ENCODE measurements at regions not wholly inside any gene's neighbourhood (a gene's known extent, or its start where the extent isn't known, plus 50 kb on each side); places are given as distances from the start of the nearest gene placed in this dataset.

GRCh38 chr21:24729568-24729967 lies 877.7 kb downstream of the MRPL39 start:
- DNase-seq (ENCODE audit: low read depth): no peak

- no peak for DNase-seq (ENCODE audit: low read depth)
These were observed 879.4 kb downstream of the MRPL39 start for GRCh38 chr21:24727803-24728440.

GRCh38 chr21:24716281-24716918 lies 890.9 kb downstream of the MRPL39 start:
- DNase-seq (ENCODE audit: low read depth): no peak

- no peak for DNase-seq (ENCODE audit: low read depth)
These were observed 892.6 kb downstream of the MRPL39 start for GRCh38 chr21:24714646-24715200.

GRCh38 chr21:24705201-24705600 lies 902.1 kb downstream of the MRPL39 start:
- DNase-seq (ENCODE audit: low read depth): no peak

- DNase-seq (ENCODE audit: low read depth): no peak
These were observed 913.5 kb downstream of the MRPL39 start for GRCh38 chr21:24693779-24694178.

- no peak for DNase-seq (ENCODE audit: low read depth)
These were observed 925.8 kb downstream of the MRPL39 start for GRCh38 chr21:24681456-24681855.

- no peak for DNase-seq (ENCODE audit: low read depth)
These were observed 935.4 kb downstream of the MRPL39 start for GRCh38 chr21:24671901-24672300.

GRCh38 chr21:24658926-24659325 lies 948.4 kb downstream of the MRPL39 start:
- DNase-seq (ENCODE audit: low read depth): no peak

- DNase-seq (ENCODE audit: low read depth): no peak
These were observed 949.3 kb downstream of the MRPL39 start for GRCh38 chr21:24658026-24658425.

- DNase-seq (ENCODE audit: low read depth): no peak
These were observed 957.6 kb downstream of the MRPL39 start for GRCh38 chr21:24649691-24650090.

- DNase-seq (ENCODE audit: low read depth): no peak
These were observed 970.6 kb downstream of the MRPL39 start for GRCh38 chr21:24636696-24637095.

- DNase-seq (ENCODE audit: low read depth): no peak
These were observed 972.5 kb downstream of the MRPL39 start for GRCh38 chr21:24634749-24635148.

- DNase-seq (ENCODE audit: low read depth): no peak
These were observed 978.7 kb downstream of the MRPL39 start for GRCh38 chr21:24628536-24628935.

- no peak for DNase-seq (ENCODE audit: low read depth)
These were observed 979.2 kb downstream of the MRPL39 start for GRCh38 chr21:24628046-24628445.

GRCh38 chr21:24617819-24618218 lies 989.5 kb downstream of the MRPL39 start:
- no peak for DNase-seq (ENCODE audit: low read depth)

GRCh38 chr21:24594082-24594481 lies 1013.2 kb downstream of the MRPL39 start:
- no peak for DNase-seq (ENCODE audit: low read depth)

GRCh38 chr21:24590261-24590660 lies 1017.0 kb downstream of the MRPL39 start:
- DNase-seq (ENCODE audit: low read depth): no peak

GRCh38 chr21:24583473-24583872 lies 1023.8 kb downstream of the MRPL39 start:
- no peak for DNase-seq (ENCODE audit: low read depth)

GRCh38 chr21:24577301-24577700 lies 1030.0 kb downstream of the MRPL39 start:
- DNase-seq (ENCODE audit: low read depth): no peak

- DNase-seq (ENCODE audit: low read depth): no peak
These were observed 1046.0 kb downstream of the MRPL39 start for GRCh38 chr21:24561291-24561690.

GRCh38 chr21:24552491-24552890 lies 1054.8 kb downstream of the MRPL39 start:
- no peak for DNase-seq (ENCODE audit: low read depth)

- no peak for DNase-seq (ENCODE audit: low read depth)
These were observed 1061.4 kb downstream of the MRPL39 start for GRCh38 chr21:24545807-24546361.

Measured in T-helper 22 cell (primary cell).